GM19025 (cell line): ENCODE measurements at regions not wholly inside any gene's neighbourhood (a gene's known extent, or its start where the extent isn't known, plus 50 kb on each side); places are given as distances from the start of the nearest gene placed in this dataset.

Experiments
- ATAC-seq: cut with Tn5 transposase; IDR thresholded peaks from one replicate; pipeline ENCODE4 v1.9.1; 2021; ENCODE audit warnings: mild to moderate bottlenecking, low read depth, moderate library complexity; ENCODE audit not compliant: unreplicated experiment

- no peak for ATAC-seq
Observed at GRCh38 chr2:65498396-65498795, 66.0 kb upstream of the SPRED2 start.

- no peak for ATAC-seq
Observed at GRCh38 chr2:65495251-65495877, 63.0 kb upstream of the SPRED2 start.

- no peak for ATAC-seq
Observed at GRCh38 chr2:65494078-65494477, 61.7 kb upstream of the SPRED2 start.

GRCh38 chr2:65491381-65491905 lies 59.0 kb upstream of the SPRED2 start:
- ATAC-seq: no peak

- ATAC-seq: no peak
Observed at GRCh38 chr2:65490222-65490621, 57.8 kb upstream of the SPRED2 start.

GRCh38 chr2:65489269-65489668 lies 56.9 kb upstream of the SPRED2 start:
- ATAC-seq: no peak

GRCh38 chr2:65488527-65488926 lies 56.1 kb upstream of the SPRED2 start:
- no peak for ATAC-seq

GRCh38 chr2:65487404-65487803 lies 55.0 kb upstream of the SPRED2 start:
- ATAC-seq: no peak

GRCh38 chr2:65486802-65487201 lies 54.4 kb upstream of the SPRED2 start:
- no peak for ATAC-seq

- ATAC-seq: no peak
Observed at GRCh38 chr2:65486282-65486681, 53.9 kb upstream of the SPRED2 start.

GRCh38 chr2:65485839-65486238 lies 53.4 kb upstream of the SPRED2 start:
- ATAC-seq: no peak

GRCh38 chr2:65483763-65484162 lies 51.4 kb upstream of the SPRED2 start:
- no peak for ATAC-seq

- ATAC-seq: no peak
Observed at GRCh38 chr2:65482971-65483370, 50.6 kb upstream of the SPRED2 start.
